Urinary bladder (tissue), 3 donors: ENCODE measurements at regions not wholly inside any gene's neighbourhood (a gene's known extent, or its start where the extent isn't known, plus 50 kb on each side); places are given as distances from the start of the nearest gene placed in this dataset.

Experiments
- DNase-seq: peaks from one replicate; pipeline ENCODE4 v3.0.0-alpha.2; 2015; ENCODE audit errors: extremely low spot score
- H3K27ac ChIP-seq: one replicate; pipeline ENCODE4 v1.5.1; 2013; ENCODE audit warnings: low read depth, mild to moderate bottlenecking, moderate library complexity
- H3K36me3 ChIP-seq: one replicate; pipeline ENCODE4 v1.6.1; 2013; ENCODE audit warnings: mild to moderate bottlenecking, moderate library complexity; ENCODE audit not compliant: insufficient read depth
- H3K4me1 ChIP-seq: one replicate; pipeline ENCODE4 v1.6.1; 2013; ENCODE audit warnings: mild to moderate bottlenecking, moderate library complexity; ENCODE audit not compliant: insufficient read depth
- H3K4me3 ChIP-seq: one replicate; pipeline ENCODE4 v1.5.1; 2013; ENCODE audit warnings: low read depth, low read length
- WGBS: extraction: QIAGEN DNeasy Blood & Tissue Kit; methylation state at CpG from one replicate; pipeline ENCODE4 v1.1.7; 2013; 5-methylcytosine and 5-hydroxymethylcytosine counted together
- donor health status: healthy with polysubstance abuse.
- donor health status: healthy.

GRCh38 chr3:44105571-44105970, 136.1 kb upstream of the TOPAZ1 start:
- Histone ChIP-seq H3K36me3 (no peaks in the 10 kb centered on the region), H3K4me1 (no peaks in the 10 kb centered on the region), H3K4me3 (no peak overlapping the region), H3K27ac (no peak overlapping the region)
- no peak for DNase-seq
- 86% methylated on average over 5 of the region's 5 CpGs for WGBS

- Histone ChIP-seq H3K4me1 (no peaks in the 10 kb centered on the region), H3K4me3 (no peak overlapping the region), H3K27ac (no peak overlapping the region), H3K36me3 (no peaks in the 10 kb centered on the region)
- DNase-seq, result no peak
- 14% methylated on average over 6 of the region's 6 CpGs for WGBS
These were observed 134.9 kb upstream of the TOPAZ1 start for GRCh38 chr3:44106756-44107155.

- 88% methylated on average over 3 of the region's 3 CpGs for WGBS
- Histone ChIP-seq H3K4me3 (no peak overlapping the region), H3K36me3 (no peaks in the 10 kb centered on the region), H3K27ac (no peak overlapping the region), H3K4me1 (no peaks in the 10 kb centered on the region)
- no peak for DNase-seq
These were observed 133.2 kb upstream of the TOPAZ1 start for GRCh38 chr3:44108481-44108880.

GRCh38 chr3:44109771-44110361, 131.8 kb upstream of the TOPAZ1 start:
- Histone ChIP-seq H3K4me1 (no peaks in the 10 kb centered on the region), H3K36me3 (no peaks in the 10 kb centered on the region), H3K4me3 (no peak overlapping the region), H3K27ac (no peak overlapping the region)
- no peak for DNase-seq
- 86% methylated on average over 7 of the region's 7 CpGs for WGBS

GRCh38 chr3:44110648-44111047, 131.0 kb upstream of the TOPAZ1 start:
- H3K27ac ChIP-seq, result no peak overlapping the region
- no peak overlapping the region for H3K4me3 ChIP-seq
- H3K4me1 ChIP-seq, result no peaks in the 10 kb centered on the region
- H3K36me3 ChIP-seq, result no peaks in the 10 kb centered on the region
- DNase-seq, result no peak
- 51% methylated on average over 9 of the region's 9 CpGs for WGBS

GRCh38 chr3:44111482-44111881, 130.2 kb upstream of the TOPAZ1 start:
- no peaks in the 10 kb centered on the region for H3K4me1 ChIP-seq
- no peaks in the 10 kb centered on the region for H3K36me3 ChIP-seq
- 82% methylated on average over 2 of the region's 2 CpGs for WGBS
- H3K27ac ChIP-seq, result no peak overlapping the region
- DNase-seq, result no peak
- no peak overlapping the region for H3K4me3 ChIP-seq

- no peak for DNase-seq
- Histone ChIP-seq H3K4me3 (no peak overlapping the region), H3K36me3 (no peaks in the 10 kb centered on the region), H3K27ac (no peak overlapping the region), H3K4me1 (no peaks in the 10 kb centered on the region)
- WGBS, result 41% methylated on average over 12 of the region's 12 CpGs
These were observed 127.5 kb upstream of the TOPAZ1 start for GRCh38 chr3:44114142-44114541.

- WGBS, result 62% methylated on average over 2 of the region's 2 CpGs
- H3K36me3 ChIP-seq, result no peaks in the 10 kb centered on the region
These were observed 124.4 kb upstream of the TOPAZ1 start for GRCh38 chr3:44117239-44117638.

GRCh38 chr3:44117736-44118135, 124.0 kb upstream of the TOPAZ1 start:
- no peak overlapping the region for H3K27ac ChIP-seq
- 82% methylated on average over 5 of the region's 5 CpGs for WGBS
- no peaks in the 10 kb centered on the region for H3K4me1 ChIP-seq
- no peak for DNase-seq
- no peaks in the 10 kb centered on the region for H3K36me3 ChIP-seq
- H3K4me3 ChIP-seq, result no peak overlapping the region

More at GRCh38 chr3:44117239-44117638, 124.4 kb upstream of the TOPAZ1 start:
- Histone ChIP-seq H3K4me1 (no peaks in the 10 kb centered on the region), H3K4me3 (no peak overlapping the region), H3K27ac (no peak overlapping the region)
- DNase-seq, result no peak

- Histone ChIP-seq H3K4me3 (no peak overlapping the region), H3K27ac (no peak overlapping the region), H3K36me3 (no peaks in the 10 kb centered on the region), H3K4me1 (no peaks in the 10 kb centered on the region)
- DNase-seq, result no peak
- 57% methylated on average over 6 of the region's 6 CpGs for WGBS
These were observed 120.7 kb upstream of the TOPAZ1 start for GRCh38 chr3:44120721-44121582.

- no peak for DNase-seq
- 88% methylated on average over 2 of the region's 2 CpGs for WGBS
- Histone ChIP-seq H3K4me1 (no peaks in the 10 kb centered on the region), H3K36me3 (no peaks in the 10 kb centered on the region), H3K27ac (no peak overlapping the region), H3K4me3 (no peak overlapping the region)
These were observed 116.4 kb upstream of the TOPAZ1 start for GRCh38 chr3:44125246-44125645.

GRCh38 chr3:44125882-44126281, 115.8 kb upstream of the TOPAZ1 start:
- Histone ChIP-seq H3K36me3 (no peaks in the 10 kb centered on the region), H3K4me3 (no peak overlapping the region), H3K4me1 (no peaks in the 10 kb centered on the region), H3K27ac (no peak overlapping the region)
- WGBS, result 37% methylated on average over 4 of the region's 4 CpGs
- no peak for DNase-seq

- H3K27ac ChIP-seq, result no peak overlapping the region
- 70% methylated on average over 7 of the region's 7 CpGs for WGBS
- no peak for DNase-seq
- no peaks in the 10 kb centered on the region for H3K4me1 ChIP-seq
- no peaks in the 10 kb centered on the region for H3K36me3 ChIP-seq
- H3K4me3 ChIP-seq, result no peak overlapping the region
These were observed 113.5 kb upstream of the TOPAZ1 start for GRCh38 chr3:44128057-44128775.

- no peak for DNase-seq
- Histone ChIP-seq H3K4me3 (no peak overlapping the region), H3K36me3 (no peaks in the 10 kb centered on the region), H3K27ac (no peak overlapping the region), H3K4me1 (no peaks in the 10 kb centered on the region)
- 75% methylated on average over 4 of the region's 4 CpGs for WGBS
These were observed 111.4 kb upstream of the TOPAZ1 start for GRCh38 chr3:44130249-44130648.
